ENCODE measurements at regions not wholly inside any gene's neighbourhood (a gene's known extent, or its start where the extent isn't known, plus 50 kb on each side); places are given as distances from the start of the nearest gene placed in this dataset.

- ATAC-seq: no peak
- TF ChIP-seq POU6F1 (CRISPR knock-in tag; IDR thresholded peaks at IDR 0.05; ENCODE audit: borderline replicate concordance, low read depth) (no peak), ESRRG (CRISPR knock-in tag; IDR thresholded peaks at IDR 0.05) (no peak), CSDC2 (CRISPR knock-in tag; IDR thresholded peaks at IDR 0.05) (no peak), ZNF8 (CRISPR knock-in tag; IDR thresholded peaks at IDR 0.05) (no peak), TCF4 (CRISPR knock-in tag; IDR thresholded peaks at IDR 0.05; ENCODE audit: borderline replicate concordance) (no peak), GLIS3 (CRISPR knock-in tag; IDR thresholded peaks at IDR 0.05) (no peak), TSHZ2 (CRISPR knock-in tag; IDR thresholded peaks at IDR 0.05) (no peak), RARB (CRISPR knock-in tag; IDR thresholded peaks at IDR 0.05) (no peak), OSR1 (CRISPR knock-in tag; IDR thresholded peaks at IDR 0.05) (no peak), BACH2 (CRISPR knock-in tag; IDR thresholded peaks at IDR 0.05; ENCODE audit: borderline replicate concordance) (no peak), CREB5 (CRISPR knock-in tag; IDR thresholded peaks at IDR 0.05; ENCODE audit: low read depth) (no peak)
These were observed 427.0 kb downstream of the HLX start for GRCh38 chr1:221306239-221306638.

GRCh38 chr1:221308534-221309511, 429.6 kb downstream of the HLX start:
- ATAC-seq: no peak
- no peak for TF ChIP-seq BACH2 (CRISPR knock-in tag; IDR thresholded peaks at IDR 0.05; ENCODE audit: borderline replicate concordance)
- no peak for TF ChIP-seq TOX (CRISPR knock-in tag; IDR thresholded peaks at IDR 0.05; ENCODE audit: borderline replicate concordance)
- TF ChIP-seq ZFP3 (CRISPR knock-in tag; IDR thresholded peaks at IDR 0.05): no peak
- TF ChIP-seq ZNF70 (CRISPR knock-in tag; IDR thresholded peaks at IDR 0.05): no peak
- no peak for TF ChIP-seq SNAI2 (CRISPR knock-in tag; IDR thresholded peaks at IDR 0.05)
- no peak for TF ChIP-seq CSDC2 (CRISPR knock-in tag; IDR thresholded peaks at IDR 0.05)
- no peak for TF ChIP-seq PATZ1 (CRISPR knock-in tag; IDR thresholded peaks at IDR 0.05; ENCODE audit: borderline replicate concordance)
- TF ChIP-seq GLIS3 (CRISPR knock-in tag; IDR thresholded peaks at IDR 0.05): no peak
- TF ChIP-seq ZC3H10 (CRISPR knock-in tag; IDR thresholded peaks at IDR 0.05): no peak
- no peak for TF ChIP-seq CREB5 (CRISPR knock-in tag; IDR thresholded peaks at IDR 0.05; ENCODE audit: low read depth)
- TF ChIP-seq TCF4 (CRISPR knock-in tag; IDR thresholded peaks at IDR 0.05; ENCODE audit: borderline replicate concordance): no peak
- no peak for TF ChIP-seq ARNTL (CRISPR knock-in tag; IDR thresholded peaks at IDR 0.05; ENCODE audit: borderline replicate concordance, low read depth)
- TF ChIP-seq ZNF565 (CRISPR knock-in tag; conservative IDR thresholded peaks at IDR 0.05; ENCODE audit: low read depth): no peak
- no peak for TF ChIP-seq OSR1 (CRISPR knock-in tag; IDR thresholded peaks at IDR 0.05)

- no peak for ATAC-seq
- TF ChIP-seq TSHZ2 (CRISPR knock-in tag; IDR thresholded peaks at IDR 0.05): no peak
- no peak for TF ChIP-seq BACH2 (CRISPR knock-in tag; IDR thresholded peaks at IDR 0.05; ENCODE audit: borderline replicate concordance)
- no peak for TF ChIP-seq ZFP3 (CRISPR knock-in tag; IDR thresholded peaks at IDR 0.05)
- no peak for TF ChIP-seq ZNF8 (CRISPR knock-in tag; IDR thresholded peaks at IDR 0.05)
- no peak for TF ChIP-seq RARB (CRISPR knock-in tag; IDR thresholded peaks at IDR 0.05)
- no peak for TF ChIP-seq TOX (CRISPR knock-in tag; IDR thresholded peaks at IDR 0.05; ENCODE audit: borderline replicate concordance)
- no peak for TF ChIP-seq ZC3H10 (CRISPR knock-in tag; IDR thresholded peaks at IDR 0.05)
- TF ChIP-seq ZFP30 (CRISPR knock-in tag; IDR thresholded peaks at IDR 0.05): no peak
- no peak for TF ChIP-seq GLIS3 (CRISPR knock-in tag; IDR thresholded peaks at IDR 0.05)
- no peak for TF ChIP-seq ZNF565 (CRISPR knock-in tag; conservative IDR thresholded peaks at IDR 0.05; ENCODE audit: low read depth)
- no peak for TF ChIP-seq ZNF70 (CRISPR knock-in tag; IDR thresholded peaks at IDR 0.05)
- TF ChIP-seq POU6F1 (CRISPR knock-in tag; IDR thresholded peaks at IDR 0.05; ENCODE audit: borderline replicate concordance, low read depth): no peak
- TF ChIP-seq TCF4 (CRISPR knock-in tag; IDR thresholded peaks at IDR 0.05; ENCODE audit: borderline replicate concordance): no peak
- no peak for TF ChIP-seq PPARA (CRISPR knock-in tag; IDR thresholded peaks at IDR 0.05; ENCODE audit: borderline replicate concordance)
These were observed 430.5 kb downstream of the HLX start for GRCh38 chr1:221309723-221310122.
